Mesodermal cell (in vitro differentiated cells): ENCODE measurements at regions not wholly inside any gene's neighbourhood (a gene's known extent, or its start where the extent isn't known, plus 50 kb on each side); places are given as distances from the start of the nearest gene placed in this dataset.

ENCODE experiments used
- H3K27ac ChIP-seq: 2 replicates; pipeline ENCODE4 v1.7.0; 2013; ENCODE audit warnings: mild to moderate bottlenecking, low read depth, low read length, moderate library complexity; ENCODE audit not compliant: severe bottlenecking
- H3K36me3 ChIP-seq: 2 replicates; pipeline ENCODE4 v1.7.1; 2013; ENCODE audit warnings: mild to moderate bottlenecking, low read length, moderate library complexity; ENCODE audit not compliant: control insufficient read depth, insufficient read depth
- H3K4me1 ChIP-seq: one replicate; pipeline ENCODE4 v1.7.1; 2013; ENCODE audit warnings: mild to moderate bottlenecking, low read length; ENCODE audit not compliant: insufficient read depth, control insufficient read depth, poor library complexity, severe bottlenecking
- H3K4me3 ChIP-seq: 2 replicates; pipeline ENCODE4 v1.7.0; 2013; ENCODE audit warnings: low read length, control low read depth, mild to moderate bottlenecking; ENCODE audit not compliant: insufficient read depth, poor library complexity, severe bottlenecking; ENCODE audit errors: extremely low read depth
- H3K9me3 ChIP-seq: 2 replicates; pipeline ENCODE4 v1.7.1; 2013; ENCODE audit warnings: mild to moderate bottlenecking, low read length, moderate library complexity; ENCODE audit not compliant: control insufficient read depth
- WGBS, 2 experiments: methylation state at CpG; one replicate each; pipeline ENCODE4 v1.1.5; 2013; ENCODE audit warnings: missing lambda C conversion rate in 2 of 2; ENCODE audit not compliant: insufficient coverage in 2 of 2; 5-methylcytosine and 5-hydroxymethylcytosine counted together

DNA sequence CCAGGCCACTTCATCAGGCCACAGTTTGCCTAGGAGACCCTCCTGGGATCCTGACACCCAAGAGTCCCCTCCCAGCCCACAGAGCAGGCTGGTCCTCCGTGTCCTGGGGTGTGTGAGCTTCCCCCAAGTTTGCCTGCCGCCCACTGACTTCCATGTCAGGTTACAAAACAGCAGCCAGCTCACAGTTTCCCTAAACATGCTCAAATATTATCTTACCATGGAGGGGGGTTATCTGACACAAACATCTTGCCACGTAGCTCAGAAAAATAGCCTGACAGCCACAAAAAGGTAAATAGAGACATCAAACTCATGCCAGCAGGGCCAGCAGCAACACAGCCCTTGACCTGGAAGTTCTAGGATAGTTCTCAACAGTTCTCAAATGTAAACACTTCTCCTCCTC lies 346.5 kb downstream of the TNS1 start:
- Histone ChIP-seq H3K4me3 (no peak overlapping the region), H3K9me3 (no peaks in the 10 kb centered on the region), H3K27ac (no peak overlapping the region), H3K36me3 (no peaks in the 10 kb centered on the region), H3K4me1 (no peaks in the 10 kb centered on the region)
- WGBS, 2 experiments: 83 to 90% methylated on average over 3 of the region's 3 CpGs

DNA sequence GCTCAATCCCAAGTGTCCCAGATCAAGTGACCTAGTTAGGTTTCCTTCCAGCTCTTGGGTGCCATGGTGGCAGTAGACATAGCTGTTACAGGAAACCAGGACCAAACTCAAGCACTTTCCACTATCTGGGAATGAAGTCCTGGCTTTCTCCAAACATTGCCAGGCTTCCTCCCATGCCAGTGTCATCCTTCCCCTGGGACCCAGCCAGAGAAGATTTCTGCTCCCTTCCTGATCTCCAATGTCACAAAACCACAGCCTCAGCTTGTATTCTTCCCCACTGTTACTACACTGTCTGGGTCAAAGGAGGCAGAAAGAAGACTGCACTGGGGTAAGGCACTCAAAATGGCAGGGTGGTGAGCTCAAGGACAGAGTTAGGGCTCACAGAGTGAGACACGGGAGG lies 347.1 kb downstream of the TNS1 start:
- Histone ChIP-seq H3K4me1 (no peaks in the 10 kb centered on the region), H3K4me3 (no peak overlapping the region), H3K27ac (no peak overlapping the region), H3K36me3 (no peaks in the 10 kb centered on the region), H3K9me3 (no peaks in the 10 kb centered on the region)
- 100% methylated on average over 1 of the region's 1 CpG; no CpG with 5 or more reads in 1 of the 2 experiments for WGBS, 2 experiments

DNA sequence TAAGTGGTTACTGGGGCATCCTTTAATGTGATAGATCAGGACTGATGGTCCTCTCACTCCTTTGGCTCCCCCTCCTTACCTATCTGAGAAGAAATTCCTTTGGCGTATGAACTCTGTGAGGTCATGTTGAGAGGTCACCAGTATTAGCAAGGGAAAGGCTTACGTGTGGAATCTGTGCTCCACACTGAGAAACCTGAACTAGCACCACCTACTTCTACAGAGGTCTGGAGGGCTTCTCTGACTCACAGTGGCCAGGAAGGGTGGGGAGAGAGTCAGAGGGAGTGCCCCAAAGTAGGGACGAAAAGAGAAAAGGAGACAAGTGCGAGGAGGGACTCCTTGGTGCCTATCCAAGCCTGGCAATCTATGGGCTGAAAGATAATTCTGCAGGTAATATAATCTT lies 348.6 kb downstream of the TNS1 start:
- H3K4me1 ChIP-seq: no peaks in the 10 kb centered on the region
- no peak overlapping the region for H3K27ac ChIP-seq
- H3K4me3 ChIP-seq: no peak overlapping the region
- H3K9me3 ChIP-seq: no peaks in the 10 kb centered on the region
- no CpG with 5 or more reads among the region's 4 CpGs for WGBS, 2 experiments
- no peaks in the 10 kb centered on the region for H3K36me3 ChIP-seq

DNA sequence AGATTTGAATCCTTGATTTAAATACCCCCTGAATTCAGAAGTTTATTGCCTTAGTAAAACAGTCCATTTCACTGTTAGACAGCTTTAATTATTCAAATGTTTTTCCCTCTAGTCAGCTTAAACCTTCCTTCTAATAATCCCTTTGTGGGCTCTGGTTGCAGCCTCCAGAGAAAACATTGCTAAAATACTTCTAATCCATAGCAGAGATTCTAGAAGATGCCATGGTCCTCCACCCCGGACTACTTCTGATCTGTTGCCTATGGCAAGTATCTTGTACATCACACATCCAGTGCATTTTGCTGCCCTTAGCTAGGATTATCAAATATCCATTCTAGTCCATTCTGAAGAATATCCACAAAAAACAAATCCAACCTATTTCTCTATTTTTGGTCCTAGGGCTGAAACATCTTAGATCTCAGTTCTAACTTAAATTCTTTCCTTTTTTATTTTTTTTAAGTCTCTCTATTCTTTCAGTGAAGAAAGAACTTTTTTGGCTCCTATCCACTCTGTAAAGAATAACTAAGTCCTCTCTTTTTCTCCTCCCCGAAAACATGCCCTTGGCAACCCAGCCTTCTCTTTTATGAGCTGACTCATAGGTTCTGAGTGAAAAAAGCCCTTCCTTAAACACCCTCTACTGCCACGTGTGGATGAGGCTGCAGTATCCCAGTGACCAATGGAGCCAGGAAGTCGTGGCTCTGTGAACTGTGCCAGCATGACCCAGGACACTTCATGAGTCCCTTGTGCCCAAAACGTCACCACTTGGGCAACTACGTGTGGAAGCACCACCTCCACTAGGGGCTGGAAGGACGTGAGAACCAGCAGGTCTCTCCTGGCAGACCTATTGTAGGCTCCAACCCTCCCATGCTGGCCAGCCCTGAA lies 349.8 kb downstream of the TNS1 start:
- no peaks in the 10 kb centered on the region for H3K9me3 ChIP-seq
- H3K36me3 ChIP-seq: no peaks in the 10 kb centered on the region
- 68 to 71% methylated on average over 7 of the region's 7 CpGs for WGBS, 2 experiments
- H3K27ac ChIP-seq: no peak overlapping the region
- H3K4me3 ChIP-seq: no peak overlapping the region
- no peaks in the 10 kb centered on the region for H3K4me1 ChIP-seq

DNA sequence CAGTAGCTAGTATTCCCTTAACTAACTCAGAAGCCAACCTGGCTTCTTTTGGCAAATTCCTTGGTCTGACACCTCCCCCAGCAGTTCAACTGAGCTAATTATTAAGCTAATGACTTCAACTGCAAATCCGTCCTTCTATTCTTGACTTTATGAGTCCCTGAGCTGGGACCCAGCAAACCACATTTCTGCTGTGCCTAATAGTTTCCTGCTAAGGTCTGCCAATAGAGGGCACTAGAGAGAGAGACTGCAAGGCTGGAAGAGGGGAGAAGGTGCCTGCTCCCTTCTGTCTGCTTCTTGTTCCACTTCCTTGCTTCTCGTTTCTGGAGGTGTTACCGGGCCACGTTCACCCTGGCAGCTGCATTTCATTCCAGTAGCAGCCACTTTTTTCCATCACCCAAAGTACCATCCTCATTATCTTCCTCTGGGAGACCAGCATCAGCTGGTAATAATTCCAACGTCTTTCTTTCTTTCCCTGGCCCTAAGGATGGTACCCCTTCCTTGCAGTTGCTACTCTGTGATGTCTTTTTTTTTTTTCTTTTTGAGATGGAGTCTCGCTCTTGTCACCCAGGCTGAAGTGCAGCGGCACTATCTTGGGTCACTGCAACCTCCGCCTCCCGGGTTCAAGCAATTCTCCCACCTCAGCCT lies 352.0 kb downstream of the TNS1 start:
- no peaks in the 10 kb centered on the region for H3K4me1 ChIP-seq
- H3K4me3 ChIP-seq: no peak overlapping the region
- WGBS, 2 experiments: 24 to 70% methylated on average over 4 to 7 of the region's 9 CpGs
- H3K36me3 ChIP-seq: no peaks in the 10 kb centered on the region
- H3K9me3 ChIP-seq: no peaks in the 10 kb centered on the region
- no peak overlapping the region for H3K27ac ChIP-seq

DNA sequence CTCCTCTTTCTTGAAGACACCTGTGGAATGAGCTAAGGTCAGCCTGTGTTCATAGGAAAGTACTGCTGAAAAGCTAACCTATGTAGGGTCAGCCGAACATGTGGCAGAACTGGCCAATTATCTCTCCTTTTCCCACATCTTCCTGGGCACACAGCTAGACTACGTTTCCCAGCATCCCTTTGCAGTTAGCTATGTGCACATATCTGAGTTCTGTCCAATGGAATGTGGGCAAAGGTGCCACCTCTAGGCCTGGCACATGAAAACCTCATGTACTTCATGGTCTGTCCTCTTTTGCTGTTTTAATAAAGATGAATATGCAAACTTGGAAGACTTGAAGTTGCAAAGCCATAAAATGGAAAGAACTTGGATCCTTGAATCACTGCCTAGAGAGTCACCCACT lies 352.6 kb downstream of the TNS1 start:
- H3K36me3 ChIP-seq: no peaks in the 10 kb centered on the region
- H3K9me3 ChIP-seq: no peaks in the 10 kb centered on the region
- no peaks in the 10 kb centered on the region for H3K4me1 ChIP-seq
- no peak overlapping the region for H3K4me3 ChIP-seq
- WGBS, 2 experiments: 100% methylated on average over 2 of the region's 2 CpGs
- H3K27ac ChIP-seq: no peak overlapping the region

DNA sequence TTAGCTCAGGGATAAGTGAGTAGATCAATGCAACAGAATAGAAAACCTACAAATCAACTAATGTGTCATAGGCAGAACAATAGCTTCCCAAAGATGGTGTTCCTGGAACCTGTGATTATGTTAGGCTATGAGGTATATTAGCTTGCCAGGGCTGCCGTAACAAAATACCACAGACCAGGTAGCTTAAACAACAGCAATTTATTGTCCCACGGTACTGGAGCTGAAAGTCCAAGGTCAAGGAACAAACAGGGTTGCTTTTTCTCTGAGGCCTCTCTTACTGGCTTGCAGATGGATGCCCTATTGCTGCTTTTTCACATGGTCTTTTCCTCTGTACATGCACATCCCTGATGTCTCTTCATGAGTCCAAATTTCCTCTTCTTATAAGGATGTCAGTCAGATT lies 354.9 kb downstream of the TNS1 start:
- Histone ChIP-seq H3K36me3 (no peaks in the 10 kb centered on the region), H3K4me1 (no peaks in the 10 kb centered on the region), H3K9me3 (no peaks in the 10 kb centered on the region), H3K27ac (no peak overlapping the region), H3K4me3 (no peak overlapping the region)
- 83% methylated on average over 1 to 2 of the region's 2 CpGs for WGBS, 2 experiments

DNA sequence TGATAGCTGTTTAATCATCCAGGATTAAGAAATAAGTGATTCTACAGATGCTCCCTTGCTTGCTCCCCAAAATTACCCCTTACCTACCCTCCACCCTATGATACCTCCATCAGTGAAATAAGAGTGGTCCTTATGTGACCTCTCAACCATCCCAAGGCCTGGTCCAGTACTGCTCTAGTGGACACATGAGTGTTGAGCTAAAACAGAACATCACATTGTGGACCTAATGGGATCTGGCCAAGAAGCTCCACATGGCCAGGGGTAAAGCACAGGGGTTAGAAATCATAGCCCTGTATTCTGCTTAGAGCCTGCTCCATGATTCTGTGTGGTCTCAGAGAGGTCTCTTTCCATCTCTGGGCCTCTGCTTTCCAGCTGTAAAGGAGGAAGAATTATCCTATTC lies 355.6 kb downstream of the TNS1 start:
- H3K36me3 ChIP-seq: no peaks in the 10 kb centered on the region
- no peaks in the 10 kb centered on the region for H3K9me3 ChIP-seq
- H3K4me3 ChIP-seq: no peak overlapping the region
- H3K4me1 ChIP-seq: no peaks in the 10 kb centered on the region
- H3K27ac ChIP-seq: no peak overlapping the region

DNA sequence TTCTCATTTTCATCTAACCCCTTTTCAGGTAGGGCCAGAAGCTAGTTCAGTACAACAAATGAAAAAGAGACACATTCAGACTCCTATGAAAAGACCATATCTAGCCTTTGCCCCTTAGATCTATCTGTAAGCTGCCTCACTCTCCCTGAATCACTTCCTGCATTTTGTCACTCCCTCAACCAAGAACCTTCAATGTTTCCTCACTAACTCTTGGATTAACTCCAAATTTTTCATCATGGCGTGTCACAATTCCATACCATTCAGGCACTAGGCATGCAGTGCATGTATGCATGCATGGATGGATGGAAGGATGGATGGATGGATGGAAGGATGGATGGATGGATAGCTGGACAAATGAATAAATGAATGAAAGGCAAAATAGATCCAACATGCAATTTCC lies 356.9 kb downstream of the TNS1 start:
- Histone ChIP-seq H3K27ac (no peak overlapping the region), H3K36me3 (no peaks in the 10 kb centered on the region), H3K4me3 (no peak overlapping the region), H3K4me1 (no peaks in the 10 kb centered on the region), H3K9me3 (no peaks in the 10 kb centered on the region)
- 100% methylated on average over 1 of the region's 1 CpG; no CpG with 5 or more reads in 1 of the 2 experiments for WGBS, 2 experiments

DNA sequence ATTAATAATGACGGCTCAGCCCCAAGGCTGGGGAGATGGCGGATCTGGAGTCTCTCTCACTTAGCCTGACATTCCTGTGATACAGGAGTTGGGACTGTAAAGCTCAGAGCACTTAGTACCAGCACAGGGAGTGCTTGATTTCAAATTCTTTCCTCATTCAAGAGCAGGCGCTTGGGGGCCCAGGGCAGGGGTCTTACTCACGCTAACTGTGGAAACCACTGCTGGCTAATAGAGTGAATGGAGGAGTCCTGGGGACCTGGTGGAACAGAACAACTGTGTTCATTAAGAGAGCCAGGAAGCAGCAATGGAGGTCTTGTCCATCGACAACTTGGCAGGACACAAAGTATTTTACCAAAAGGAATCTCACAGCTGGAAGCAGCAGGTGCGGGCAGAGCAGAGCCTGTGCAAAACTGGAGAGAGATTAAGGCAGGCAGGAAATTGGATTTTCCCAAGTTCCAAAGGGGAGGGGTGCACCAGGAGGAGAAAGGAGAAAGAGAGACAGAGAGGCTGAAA lies 358.9 kb downstream of the TNS1 start:
- no peaks in the 10 kb centered on the region for H3K9me3 ChIP-seq
- H3K4me1 ChIP-seq: no peaks in the 10 kb centered on the region
- no peaks in the 10 kb centered on the region for H3K36me3 ChIP-seq
- WGBS, 2 experiments: 80 to 88% methylated on average over 3 to 5 of the region's 6 CpGs
- H3K27ac ChIP-seq: peak overlapping the region; percentile 47
- H3K4me3 ChIP-seq: no peak overlapping the region

DNA sequence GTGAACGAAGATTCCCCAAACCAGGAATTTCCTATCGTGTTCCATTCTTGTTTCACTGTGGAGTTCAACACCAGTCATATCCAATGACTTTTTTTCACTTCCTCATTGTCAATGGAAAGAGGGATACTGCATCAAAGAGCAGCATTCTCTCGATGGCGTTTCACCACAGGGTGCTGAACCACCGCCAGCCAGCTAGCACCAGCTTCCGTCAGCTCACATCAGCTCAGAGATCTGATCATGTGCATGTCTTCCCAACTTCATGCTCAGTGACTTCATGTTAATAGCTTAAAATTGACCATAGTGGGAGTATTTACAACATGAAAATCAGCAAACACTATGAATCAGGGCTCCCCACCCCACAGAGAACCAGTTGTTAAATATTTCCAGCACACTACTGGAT lies 359.9 kb downstream of the TNS1 start:
- 77 to 91% methylated on average over 5 to 6 of the region's 6 CpGs for WGBS, 2 experiments
- no peak overlapping the region for H3K4me3 ChIP-seq
- H3K4me1 ChIP-seq: no peaks in the 10 kb centered on the region
- H3K27ac ChIP-seq: no peak overlapping the region
- no peaks in the 10 kb centered on the region for H3K36me3 ChIP-seq
- H3K9me3 ChIP-seq: no peaks in the 10 kb centered on the region
